ENCODE measurements at regions not wholly inside any gene's neighbourhood (a gene's known extent, or its start where the extent isn't known, plus 50 kb on each side); places are given as distances from the start of the nearest gene placed in this dataset.

- no peak for TF ChIP-seq CTCF (conservative IDR thresholded peaks at IDR 0.05; ENCODE audit: low read length)
- TF ChIP-seq EZH2phosphoT487 (IDR thresholded peaks at IDR 0.05; ENCODE audit: borderline replicate concordance) = no peak
Measured at GRCh38 chr17:54191261-54191660, 368.5 kb downstream of the KIF2B start.

Data from Loucy (cell line).